Fibroblast of lung (primary cell): ENCODE measurements at regions not wholly inside any gene's neighbourhood (a gene's known extent, or its start where the extent isn't known, plus 50 kb on each side); places are given as distances from the start of the nearest gene placed in this dataset.

Experiments used
- DNase-seq, 2 donors: peaks; one replicate each; pipeline versions ENCODE4 v3.0.0 to v3.0.0-alpha.2; 2010; ENCODE audit warnings: low read depth in 2 of 2
- H2AFZ ChIP-seq: 2 replicates; pipeline ENCODE4 v1.5.1; 2012; ENCODE audit warnings: low read length, control low read depth, inconsistent platforms
- H3K27ac ChIP-seq: 2 replicates; pipeline ENCODE4 v1.5.1; 2011; ENCODE audit warnings: low read length, control low read depth; ENCODE audit not compliant: insufficient read depth
- H3K27me3 ChIP-seq: 2 replicates; pipeline ENCODE4 v1.5.1; 2011; ENCODE audit warnings: mild to moderate bottlenecking, low read length; ENCODE audit not compliant: control insufficient read depth, insufficient read depth
- H3K36me3 ChIP-seq: 2 replicates; pipeline ENCODE4 v1.5.1; 2011; ENCODE audit warnings: low read length; ENCODE audit not compliant: control insufficient read depth, insufficient read depth
- H3K4me1 ChIP-seq: 2 replicates; pipeline ENCODE4 v1.5.1; 2011; ENCODE audit warnings: low read length; ENCODE audit not compliant: control insufficient read depth, insufficient read depth; ENCODE audit errors: extremely low read depth
- H3K4me2 ChIP-seq: 2 replicates; pipeline ENCODE4 v1.5.1; 2011; ENCODE audit warnings: low read length, control low read depth; ENCODE audit not compliant: insufficient read depth; ENCODE audit errors: extremely low read depth
- H3K4me3 ChIP-seq, 4 experiments: fragments of 200-600 bp in 1 of 4; sonication (generic) in 1 of 4; replicated peaks in 1 of 4; 2 replicates each; pipeline ENCODE4 v1.5.1; 2011 to 2016; ENCODE audit warnings: low read length in 4 of 4, low read depth in 3 of 4, mild to moderate bottlenecking in 3 of 4, control low read depth in 2 of 4, inconsistent platforms in 1 of 4, mixed read lengths in 1 of 4; ENCODE audit not compliant: insufficient read depth in 1 of 4; ENCODE audit errors: control extremely low read depth in 1 of 4
- H3K79me2 ChIP-seq: 2 replicates; pipeline ENCODE4 v1.5.1; 2012; ENCODE audit warnings: mild to moderate bottlenecking, low read length, inconsistent platforms; ENCODE audit not compliant: control insufficient read depth, insufficient read depth
- H3K9ac ChIP-seq: 2 replicates; pipeline ENCODE4 v1.5.1; 2011; ENCODE audit warnings: mild to moderate bottlenecking, low read length, control low read depth; ENCODE audit not compliant: insufficient read depth
- H3K9me3 ChIP-seq: 2 replicates; pipeline ENCODE4 v1.5.1; 2012; ENCODE audit warnings: low read depth, low read length; ENCODE audit not compliant: control insufficient read depth, insufficient read depth
- H4K20me1 ChIP-seq: 2 replicates; pipeline ENCODE4 v1.5.1; 2011; ENCODE audit warnings: low read length; ENCODE audit not compliant: control insufficient read depth, insufficient read depth; ENCODE audit errors: extremely low read depth
- EZH2 ChIP-seq: IDR thresholded peaks from 2 replicates; pipeline ENCODE4 v1.5.1; 2012; ENCODE audit warnings: low read length, control low read depth, mild to moderate bottlenecking; ENCODE audit errors: missing control alignments
- TF ChIP-seq, protein P1 (sequence below), 2 donors: IDR thresholded peaks in 1 of 2; conservative IDR thresholded peaks in 1 of 2; 1 replicate in 1 of 2; 2 replicates in 1 of 2; pipeline ENCODE4 v1.5.1; 2011 to 2012; ENCODE audit warnings: low read length in 2 of 2, control low read depth in 1 of 2, inconsistent platforms in 1 of 2, low read depth in 1 of 2, mild to moderate bottlenecking in 1 of 2

DNA sequence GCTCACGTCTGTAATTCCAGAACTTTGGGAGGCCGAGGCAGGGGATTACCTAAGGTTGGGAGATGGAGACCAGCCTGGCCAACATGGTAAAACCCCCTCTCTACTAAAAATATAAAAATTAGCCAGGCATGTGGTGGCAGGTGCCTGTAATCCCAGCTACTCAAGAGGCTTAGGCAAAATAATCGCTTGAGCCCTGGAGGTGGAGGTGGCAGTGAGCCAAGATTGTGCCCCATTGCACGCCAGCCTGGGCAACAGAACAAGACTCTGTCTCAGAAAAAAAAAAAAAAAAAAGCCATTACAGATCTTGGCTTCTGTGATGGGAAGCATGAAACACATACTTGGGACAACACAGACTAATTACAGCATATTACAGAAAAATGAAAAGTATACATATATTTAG is 1404.5 kb upstream of the SPRY2 start:
- H4K20me1 ChIP-seq = no peaks in the 10 kb centered on the region
- H3K79me2 ChIP-seq = no peaks in the 10 kb centered on the region
- no peak overlapping the region for H3K9ac ChIP-seq
- no peaks in the 10 kb centered on the region for H3K9me3 ChIP-seq
- no peak for DNase-seq
- H3K4me2 ChIP-seq = no peak overlapping the region
- no peak overlapping the region for H3K4me3 ChIP-seq
- no peaks in the 10 kb centered on the region for H3K27me3 ChIP-seq
- H3K4me1 ChIP-seq = no peaks in the 10 kb centered on the region
- no peak for TF ChIP-seq EZH2
- TF ChIP-seq, protein P1, sequence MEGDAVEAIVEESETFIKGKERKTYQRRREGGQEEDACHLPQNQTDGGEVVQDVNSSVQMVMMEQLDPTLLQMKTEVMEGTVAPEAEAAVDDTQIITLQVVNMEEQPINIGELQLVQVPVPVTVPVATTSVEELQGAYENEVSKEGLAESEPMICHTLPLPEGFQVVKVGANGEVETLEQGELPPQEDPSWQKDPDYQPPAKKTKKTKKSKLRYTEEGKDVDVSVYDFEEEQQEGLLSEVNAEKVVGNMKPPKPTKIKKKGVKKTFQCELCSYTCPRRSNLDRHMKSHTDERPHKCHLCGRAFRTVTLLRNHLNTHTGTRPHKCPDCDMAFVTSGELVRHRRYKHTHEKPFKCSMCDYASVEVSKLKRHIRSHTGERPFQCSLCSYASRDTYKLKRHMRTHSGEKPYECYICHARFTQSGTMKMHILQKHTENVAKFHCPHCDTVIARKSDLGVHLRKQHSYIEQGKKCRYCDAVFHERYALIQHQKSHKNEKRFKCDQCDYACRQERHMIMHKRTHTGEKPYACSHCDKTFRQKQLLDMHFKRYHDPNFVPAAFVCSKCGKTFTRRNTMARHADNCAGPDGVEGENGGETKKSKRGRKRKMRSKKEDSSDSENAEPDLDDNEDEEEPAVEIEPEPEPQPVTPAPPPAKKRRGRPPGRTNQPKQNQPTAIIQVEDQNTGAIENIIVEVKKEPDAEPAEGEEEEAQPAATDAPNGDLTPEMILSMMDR (conservative IDR thresholded peaks at IDR 0.05 in 1 of 2, IDR thresholded peaks at IDR 0.05 in 1 of 2; ENCODE audit: low read depth in 1 of 2, low read length in 2 of 2) = no peak
- H3K27ac ChIP-seq = no peak overlapping the region
- H2AFZ ChIP-seq = no peak overlapping the region
- no peaks in the 10 kb centered on the region for H3K36me3 ChIP-seq

DNA sequence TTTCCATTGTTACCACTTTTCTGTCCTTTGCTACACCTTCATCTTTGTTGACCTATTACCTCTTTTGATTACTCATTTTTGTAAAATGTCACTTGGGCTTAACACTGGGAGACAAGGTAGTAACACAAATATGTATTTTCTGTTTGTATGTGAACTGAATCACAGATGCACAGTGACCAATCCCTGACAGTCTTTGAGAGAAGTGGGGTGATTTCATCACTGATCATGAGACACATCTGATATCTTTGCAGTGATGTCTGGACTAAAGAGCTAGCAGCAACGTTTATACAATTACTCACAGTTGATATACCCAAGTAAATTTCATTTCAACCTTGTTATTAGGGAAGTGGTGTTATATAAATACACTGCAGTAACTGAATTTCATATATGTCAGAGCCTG is 1397.4 kb upstream of the SPRY2 start:
- no peak overlapping the region for H3K4me3 ChIP-seq
- H4K20me1 ChIP-seq = no peaks in the 10 kb centered on the region
- no peak overlapping the region for H2AFZ ChIP-seq
- H3K4me1 ChIP-seq = no peaks in the 10 kb centered on the region
- no peaks in the 10 kb centered on the region for H3K9me3 ChIP-seq
- TF ChIP-seq, protein P1 (conservative IDR thresholded peaks at IDR 0.05 in 1 of 2, IDR thresholded peaks at IDR 0.05 in 1 of 2; ENCODE audit: low read depth in 1 of 2, low read length in 2 of 2) = no peak
- TF ChIP-seq EZH2 = no peak
- H3K27ac ChIP-seq = no peak overlapping the region
- H3K9ac ChIP-seq = no peak overlapping the region
- H3K27me3 ChIP-seq = no peaks in the 10 kb centered on the region
- H3K4me2 ChIP-seq = no peak overlapping the region
- H3K36me3 ChIP-seq = no peaks in the 10 kb centered on the region
- peak in 1 of 2 donors; percentile 9 for DNase-seq
- H3K79me2 ChIP-seq = no peaks in the 10 kb centered on the region

DNA sequence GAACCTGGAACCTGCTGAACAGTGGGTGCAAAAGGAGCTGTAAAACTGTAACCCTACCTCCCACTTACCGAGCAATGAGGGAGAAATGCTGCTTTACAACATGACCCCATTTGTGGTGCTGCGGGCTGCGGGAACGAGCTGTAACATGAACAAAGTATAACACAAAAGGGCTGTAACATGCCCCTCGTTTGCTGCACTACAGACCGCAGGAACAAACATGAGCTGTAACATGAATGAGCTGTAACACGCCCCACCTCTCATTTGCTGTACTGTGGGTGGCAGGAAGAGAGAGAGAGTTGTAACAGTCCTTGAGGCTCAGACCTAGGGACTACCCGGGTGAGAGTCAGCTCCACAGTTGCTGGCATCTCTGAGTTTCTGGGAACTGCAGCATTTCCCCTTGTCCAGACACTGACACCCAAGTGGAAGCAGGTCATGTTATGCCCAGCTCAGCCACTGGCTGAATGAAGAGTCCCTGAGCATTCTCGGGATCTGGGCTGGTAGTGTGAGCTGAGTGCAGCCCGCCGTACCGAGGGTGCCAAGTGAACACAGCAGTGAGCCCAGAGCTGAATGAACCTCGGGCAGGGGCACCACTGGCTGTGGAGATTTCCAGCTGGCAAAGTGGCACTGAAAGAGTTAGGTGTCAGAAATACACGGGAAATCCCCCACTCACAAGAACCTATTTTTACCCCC is 1385.3 kb upstream of the SPRY2 start:
- Histone ChIP-seq H2AFZ (no peak overlapping the region), H3K27ac (no peak overlapping the region), H3K9ac (no peak overlapping the region), H3K9me3 (no peaks in the 10 kb centered on the region), H3K4me2 (no peak overlapping the region), H3K4me1 (no peaks in the 10 kb centered on the region), H3K4me3 (no peak overlapping the region), H3K36me3 (no peaks in the 10 kb centered on the region), H4K20me1 (no peaks in the 10 kb centered on the region), H3K79me2 (no peaks in the 10 kb centered on the region), H3K27me3 (no peaks in the 10 kb centered on the region)
- no peak for DNase-seq
- TF ChIP-seq, protein P1 (conservative IDR thresholded peaks at IDR 0.05 in 1 of 2, IDR thresholded peaks at IDR 0.05 in 1 of 2; ENCODE audit: low read depth in 1 of 2, low read length in 2 of 2) = no peak
- TF ChIP-seq EZH2 = no peak
